ENCODE measurements at regions not wholly inside any gene's neighbourhood (a gene's known extent, or its start where the extent isn't known, plus 50 kb on each side); places are given as distances from the start of the nearest gene placed in this dataset.

GRCh38 chrX:98568795-98569194 lies 1685.1 kb downstream of the RPA4 start:
- TF ChIP-seq CTCF (IDR thresholded peaks at IDR 0.05 in 2 of 3, conservative IDR thresholded peaks at IDR 0.05 in 1 of 3; ENCODE audit: borderline replicate concordance in 1 of 3, insufficient read depth in 1 of 3, low read depth in 2 of 3, low read length in 2 of 3) (no peak), JUND (IDR thresholded peaks at IDR 0.05) (no peak), YY1 (IDR thresholded peaks at IDR 0.05; ENCODE audit: extremely low read depth, insufficient replicate concordance, low read depth, low read length) (no peak), POLR2AphosphoS5 (IDR thresholded peaks at IDR 0.05; ENCODE audit: low read depth, low read length) (no peak)

Measured in HCT116 (cell line).